CD4-positive, alpha-beta T cell (primary cell): ENCODE measurements at regions not wholly inside any gene's neighbourhood (a gene's known extent, or its start where the extent isn't known, plus 50 kb on each side); places are given as distances from the start of the nearest gene placed in this dataset.

Experiments used
- ATAC-seq: fragments of 200-7000 bp; cut with Tn5 transposase; one replicate; pipeline ENCODE4 v1.10.0; 2022; ENCODE audit warnings: mild to moderate bottlenecking; ENCODE audit not compliant: poor library complexity
- CTCF ChIA-PET: fragments of 350-600 bp; sonication (Branson Sonifier 250); formaldehyde crosslinking; loops from one replicate; lab custom pipeline; 2021; ENCODE audit warnings: antibody characterized with exemption, inconsistent platforms; lab: Charles Lee
- POLR2A ChIA-PET: fragments of 350-600 bp; sonication (Branson Sonifier 250); formaldehyde crosslinking; loops from one replicate; lab custom pipeline; 2021; ENCODE audit warnings: antibody characterized with exemption, inconsistent platforms; lab: Charles Lee
- DNase-seq, 14 experiments: peaks; one replicate each; pipeline ENCODE4 v3.0.0-alpha.2; 2013 to 2020; ENCODE audit warnings: mixed read lengths in 2 of 14
- H3K27ac ChIP-seq, 2 donors: one replicate each; pipeline versions ENCODE4 v1.5.1 to v1.7.0; 2013; ENCODE audit warnings: low read length in 2 of 2, low read depth in 1 of 2, mild to moderate bottlenecking in 1 of 2
- H3K27me3 ChIP-seq, 2 experiments: 1 replicate in 1 of 2; 2 replicates in 1 of 2; pipeline versions ENCODE4 v1.6.1 to v1.7.0; 2013; ENCODE audit warnings: low read length in 2 of 2, control low read depth in 1 of 2, mild to moderate bottlenecking in 1 of 2, moderate library complexity in 1 of 2; ENCODE audit not compliant: insufficient read depth in 2 of 2, control insufficient read depth in 1 of 2
- H3K36me3 ChIP-seq: one replicate; pipeline ENCODE4 v1.6.1; 2013; ENCODE audit warnings: low read length, control low read depth; ENCODE audit not compliant: insufficient read depth
- H3K4me1 ChIP-seq: one replicate; pipeline ENCODE4 v1.6.1; 2013; ENCODE audit warnings: low read length, control low read depth; ENCODE audit not compliant: insufficient read depth
- H3K4me3 ChIP-seq: one replicate; pipeline ENCODE4 v1.5.1; 2013; ENCODE audit warnings: mild to moderate bottlenecking, low read length, moderate library complexity
- H3K9me3 ChIP-seq, 2 experiments: 1 replicate in 1 of 2; 2 replicates in 1 of 2; pipeline versions ENCODE4 v1.6.1 to v1.7.0; 2013; ENCODE audit warnings: low read length in 2 of 2, mild to moderate bottlenecking in 2 of 2, control low read depth in 1 of 2, moderate library complexity in 1 of 2; ENCODE audit not compliant: control insufficient read depth in 1 of 2, insufficient read depth in 1 of 2
- H3K27ac Mint-ChIP-seq: one replicate; pipeline ENCODE4 v1.8.0; 2020; ENCODE audit warnings: mixed read lengths
- H3K27me3 Mint-ChIP-seq: one replicate; pipeline ENCODE4 v1.8.0; 2021; ENCODE audit warnings: mixed read lengths
- H3K36me3 Mint-ChIP-seq: one replicate; pipeline ENCODE4 v1.8.0; 2021; ENCODE audit warnings: low read depth, mixed read lengths
- H3K4me1 Mint-ChIP-seq: one replicate; pipeline ENCODE4 v1.8.0; 2021; ENCODE audit warnings: low read depth, mixed read lengths
- H3K4me3 Mint-ChIP-seq: one replicate; pipeline ENCODE4 v1.8.0; 2020; ENCODE audit warnings: mild to moderate bottlenecking, mixed read lengths
- H3K9me3 Mint-ChIP-seq: one replicate; pipeline ENCODE4 v1.8.0; 2020; ENCODE audit warnings: mixed read lengths
- intact Hi-C, 2 experiments: fragments of 100-400 bp; cut with DNase I in 1 of 2; cut with micrococcal nuclease in 1 of 2; formaldehyde crosslinking; loops; one replicate each; pipeline versions ENCODE4 v1.15.1 to v1.9.0; 2023 to 2025; cut with DNase I, micrococcal nuclease
- TF ChIP-seq, protein P1 (sequence below): fragments of 200-600 bp; IDR thresholded peaks from one replicate; pipeline ENCODE4 v1.8.0; 2022; ENCODE audit warnings: antibody characterized with exemption, mild to moderate bottlenecking

DNA sequence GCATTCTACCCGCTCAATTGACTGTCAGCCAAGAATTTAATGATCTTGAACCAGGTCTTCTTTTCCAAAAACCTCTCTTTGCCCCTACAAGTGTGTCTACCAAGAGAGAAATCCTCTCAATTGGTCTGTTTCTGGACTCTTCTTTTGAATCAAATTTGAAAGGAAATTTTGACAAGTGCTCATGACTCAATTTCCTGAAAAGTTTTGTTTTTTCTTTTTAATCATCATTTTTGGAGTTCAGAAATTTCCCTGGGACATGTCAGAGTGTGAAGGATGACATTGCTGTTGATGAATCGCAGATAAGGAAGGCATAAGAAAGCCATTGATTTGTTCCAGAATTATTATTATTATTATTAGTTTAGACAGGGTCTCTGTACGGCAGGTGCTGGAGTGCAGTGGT is 88.2 kb upstream of the AKT3 start:
- no peak for DNase-seq
- TF ChIP-seq, protein P1, sequence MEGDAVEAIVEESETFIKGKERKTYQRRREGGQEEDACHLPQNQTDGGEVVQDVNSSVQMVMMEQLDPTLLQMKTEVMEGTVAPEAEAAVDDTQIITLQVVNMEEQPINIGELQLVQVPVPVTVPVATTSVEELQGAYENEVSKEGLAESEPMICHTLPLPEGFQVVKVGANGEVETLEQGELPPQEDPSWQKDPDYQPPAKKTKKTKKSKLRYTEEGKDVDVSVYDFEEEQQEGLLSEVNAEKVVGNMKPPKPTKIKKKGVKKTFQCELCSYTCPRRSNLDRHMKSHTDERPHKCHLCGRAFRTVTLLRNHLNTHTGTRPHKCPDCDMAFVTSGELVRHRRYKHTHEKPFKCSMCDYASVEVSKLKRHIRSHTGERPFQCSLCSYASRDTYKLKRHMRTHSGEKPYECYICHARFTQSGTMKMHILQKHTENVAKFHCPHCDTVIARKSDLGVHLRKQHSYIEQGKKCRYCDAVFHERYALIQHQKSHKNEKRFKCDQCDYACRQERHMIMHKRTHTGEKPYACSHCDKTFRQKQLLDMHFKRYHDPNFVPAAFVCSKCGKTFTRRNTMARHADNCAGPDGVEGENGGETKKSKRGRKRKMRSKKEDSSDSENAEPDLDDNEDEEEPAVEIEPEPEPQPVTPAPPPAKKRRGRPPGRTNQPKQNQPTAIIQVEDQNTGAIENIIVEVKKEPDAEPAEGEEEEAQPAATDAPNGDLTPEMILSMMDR = no peak

DNA sequence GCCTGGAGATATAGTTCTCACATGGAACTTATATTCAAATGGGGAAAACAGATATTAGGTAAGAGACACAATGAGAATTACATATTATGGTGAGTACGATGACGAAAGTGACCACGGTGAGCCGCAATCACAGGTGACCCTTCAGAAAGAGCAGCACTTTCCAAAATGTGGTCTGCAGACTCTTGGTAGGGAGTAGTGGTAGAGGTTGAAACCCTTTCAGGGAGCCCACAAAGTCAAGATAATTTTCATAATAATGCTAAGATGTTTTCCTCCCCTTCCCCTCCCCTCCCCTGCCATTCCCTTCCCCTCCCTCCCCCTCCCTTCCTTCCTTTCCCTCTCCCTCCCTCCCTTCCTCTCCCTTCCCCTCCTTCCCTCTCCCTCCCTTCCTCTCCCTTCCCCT is 83.5 kb upstream of the AKT3 start:
- H3K27ac ChIP-seq = no peak overlapping the region
- peaks cover 0 to 4% of the 10 kb centered on the region in 2 experiments for H3K27me3 ChIP-seq
- no peaks in the 10 kb centered on the region for H3K4me1 ChIP-seq
- Mint-ChIP-seq H3K4me1 (no peaks in the 10 kb centered on the region), H3K27ac (no peak overlapping the region), H3K27me3 (peaks cover 40% of the 10 kb centered on the region), H3K36me3 (no peaks in the 10 kb centered on the region), H3K9me3 (peaks cover 7% of the 10 kb centered on the region), H3K4me3 (no peak overlapping the region)
- ATAC-seq = no peak
- ChIA-PET POLR2A (no interaction called here), CTCF (no interaction called here)
- H3K4me3 ChIP-seq = no peak overlapping the region
- intact Hi-C loops = no loop called here
- H3K9me3 ChIP-seq = peaks cover 0 to 4% of the 10 kb centered on the region in 2 experiments
- H3K36me3 ChIP-seq = no peaks in the 10 kb centered on the region
- DNase-seq = no peak
- TF ChIP-seq, protein P1 = no peak

More for the DNA sequence above, 88.2 kb upstream of the AKT3 start:
- Histone ChIP-seq H3K36me3 (no peaks in the 10 kb centered on the region), H3K27ac (no peak overlapping the region), H3K4me3 (no peak overlapping the region), H3K9me3 (peaks cover 0 to 4% of the 10 kb centered on the region in 2 experiments), H3K4me1 (no peaks in the 10 kb centered on the region), H3K27me3 (peaks cover 0 to 5% of the 10 kb centered on the region in 2 experiments)
- no peak for ATAC-seq
- Mint-ChIP-seq H3K27me3 (peaks cover 21% of the 10 kb centered on the region), H3K36me3 (no peaks in the 10 kb centered on the region), H3K27ac (no peak overlapping the region), H3K9me3 (peaks cover 7% of the 10 kb centered on the region), H3K4me1 (no peaks in the 10 kb centered on the region), H3K4me3 (no peak overlapping the region)
- intact Hi-C loops = no loop called here
- CTCF ChIA-PET = no interaction called here
- POLR2A ChIA-PET = no interaction called here

DNA sequence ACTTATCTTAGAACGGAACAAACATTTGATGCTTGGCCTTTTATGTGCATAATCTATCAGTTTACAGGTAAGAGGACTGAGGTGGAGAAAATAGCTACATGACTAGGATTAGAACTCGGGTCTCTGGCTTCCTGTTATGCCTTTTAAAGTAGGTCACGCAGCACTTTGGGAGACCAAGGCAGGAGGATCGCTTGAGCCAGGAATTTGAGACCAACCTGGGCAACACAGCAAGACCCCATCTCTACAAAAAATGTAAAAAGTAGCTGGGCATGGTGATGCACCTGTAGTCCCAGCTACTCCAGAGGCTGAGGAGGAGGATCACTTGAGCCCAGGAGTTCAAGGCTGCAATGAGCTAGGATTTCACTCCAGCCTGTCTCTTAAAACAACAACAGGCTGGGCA is 81.9 kb upstream of the AKT3 start:
- Histone ChIP-seq H3K36me3 (no peaks in the 10 kb centered on the region), H3K27ac (no peak overlapping the region), H3K9me3 (peaks cover 0 to 4% of the 10 kb centered on the region in 2 experiments), H3K27me3 (peaks cover 0 to 4% of the 10 kb centered on the region in 2 experiments), H3K4me1 (no peaks in the 10 kb centered on the region), H3K4me3 (no peak overlapping the region)
- H3K27ac Mint-ChIP-seq = no peak overlapping the region
- ATAC-seq (no peak), DNase-seq (no peak)
- H3K9me3 Mint-ChIP-seq = peaks cover 7% of the 10 kb centered on the region
- H3K4me3 Mint-ChIP-seq = no peak overlapping the region
- no peaks in the 10 kb centered on the region for H3K4me1 Mint-ChIP-seq
- intact Hi-C loops = no loop called here
- CTCF ChIA-PET = no interaction called here
- POLR2A ChIA-PET = no interaction called here
- H3K36me3 Mint-ChIP-seq = no peaks in the 10 kb centered on the region
- TF ChIP-seq, protein P1 = no peak
- H3K27me3 Mint-ChIP-seq = peaks cover 32% of the 10 kb centered on the region
